GM18873 (cell line): ENCODE measurements at regions not wholly inside any gene's neighbourhood (a gene's known extent, or its start where the extent isn't known, plus 50 kb on each side); places are given as distances from the start of the nearest gene placed in this dataset.
"Not testable (repeated sequence)": the region's sequence is repeated elsewhere in the genome, so short reads cannot be mapped to it uniquely, and the experiment has no call there.

Experiments used
- ATAC-seq: cut with Tn5 transposase; IDR thresholded peaks from one replicate; pipeline ENCODE4 v1.9.1; 2021; ENCODE audit warnings: mild to moderate bottlenecking, moderate library complexity, moderate number of reproducible peaks; ENCODE audit not compliant: unreplicated experiment, low FRiP score

DNA sequence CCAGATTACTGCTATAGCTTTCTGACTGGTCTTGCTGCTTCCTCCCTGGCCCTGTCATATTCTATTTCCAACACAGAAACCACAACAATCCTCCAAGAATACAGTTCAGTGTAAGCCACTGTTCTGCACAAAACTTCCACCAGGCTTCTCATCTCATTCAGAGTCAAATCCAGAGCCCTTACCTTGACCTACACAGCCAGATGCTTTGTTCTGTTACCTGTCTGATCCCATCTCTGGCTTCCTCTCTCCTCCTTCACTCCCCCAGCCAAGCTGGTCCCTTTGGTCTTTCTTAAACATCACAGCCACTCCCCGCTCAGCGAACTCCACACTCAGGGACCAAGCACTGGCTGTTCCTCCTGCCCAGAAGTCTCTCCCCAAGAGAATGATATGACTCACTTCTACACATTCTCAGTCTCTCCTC lies 84.8 kb upstream of the BMP2K start:
- peak; percentile 29 for ATAC-seq

GRCh38 chr4:78691971-78692821 lies 84.0 kb upstream of the BMP2K start:
- ATAC-seq: peak; percentile 73

GRCh38 chr4:78692822-78693170 lies 83.4 kb upstream of the BMP2K start:
- ATAC-seq: no peak

DNA sequence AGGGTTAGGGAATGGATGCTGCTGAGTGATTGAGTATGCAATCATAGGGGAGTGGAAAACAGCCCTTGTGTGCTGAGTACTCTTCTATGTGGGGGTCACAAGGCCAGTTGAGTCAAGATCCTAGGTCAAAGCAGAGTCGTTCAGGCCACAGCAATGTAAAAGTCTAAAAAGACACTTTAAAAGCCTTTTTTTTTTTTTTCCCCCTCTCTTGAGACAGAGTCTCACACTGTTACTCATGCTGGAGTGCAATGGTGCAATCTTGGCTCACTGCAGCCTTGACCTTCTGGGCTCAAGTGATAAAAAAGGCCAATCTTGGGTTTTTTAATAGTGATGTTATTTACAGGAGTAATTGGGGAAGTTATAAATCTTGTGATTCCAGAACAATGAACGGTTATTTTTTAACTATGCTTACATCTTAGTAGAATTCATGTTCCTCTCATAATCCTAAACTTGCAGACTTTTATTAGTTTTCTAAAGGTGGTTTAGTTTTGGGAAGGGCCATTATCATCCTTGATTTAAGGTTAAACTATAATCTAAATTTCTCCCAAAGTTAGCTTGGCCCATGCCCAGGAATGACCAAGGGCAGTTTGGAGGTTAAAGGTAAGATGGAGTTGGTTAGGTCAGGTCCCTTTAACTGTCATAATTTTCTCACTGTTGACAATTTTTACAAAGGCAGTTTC lies 82.2 kb upstream of the BMP2K start:
- no peak for ATAC-seq

GRCh38 chr4:78694457-78694787 lies 81.7 kb upstream of the BMP2K start:
- no peak for ATAC-seq

GRCh38 chr4:78695910-78696309 lies 80.2 kb upstream of the BMP2K start:
- no peak for ATAC-seq

DNA sequence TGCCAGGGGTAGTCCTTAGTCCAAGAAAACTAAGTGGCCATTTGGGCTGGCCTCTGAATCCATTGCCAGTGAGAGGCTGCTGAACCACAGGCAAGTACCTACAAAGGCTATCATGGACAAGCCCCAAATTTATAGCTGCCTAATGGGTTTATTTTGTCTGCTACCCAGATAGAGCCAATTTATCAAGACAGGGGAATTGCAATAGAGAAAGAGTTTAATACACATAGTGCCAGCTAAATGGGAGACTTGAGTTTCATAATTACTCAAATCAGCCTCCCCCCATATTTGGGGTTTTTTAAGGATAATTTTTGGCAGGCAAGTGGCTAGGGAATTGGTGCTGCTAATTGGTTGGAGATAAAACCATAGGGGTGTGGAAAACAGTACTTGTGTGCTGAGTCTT lies 73.1 kb upstream of the BMP2K start:
- ATAC-seq: no peak

GRCh38 chr4:78704317-78704716 lies 71.8 kb upstream of the BMP2K start:
- no peak for ATAC-seq

DNA sequence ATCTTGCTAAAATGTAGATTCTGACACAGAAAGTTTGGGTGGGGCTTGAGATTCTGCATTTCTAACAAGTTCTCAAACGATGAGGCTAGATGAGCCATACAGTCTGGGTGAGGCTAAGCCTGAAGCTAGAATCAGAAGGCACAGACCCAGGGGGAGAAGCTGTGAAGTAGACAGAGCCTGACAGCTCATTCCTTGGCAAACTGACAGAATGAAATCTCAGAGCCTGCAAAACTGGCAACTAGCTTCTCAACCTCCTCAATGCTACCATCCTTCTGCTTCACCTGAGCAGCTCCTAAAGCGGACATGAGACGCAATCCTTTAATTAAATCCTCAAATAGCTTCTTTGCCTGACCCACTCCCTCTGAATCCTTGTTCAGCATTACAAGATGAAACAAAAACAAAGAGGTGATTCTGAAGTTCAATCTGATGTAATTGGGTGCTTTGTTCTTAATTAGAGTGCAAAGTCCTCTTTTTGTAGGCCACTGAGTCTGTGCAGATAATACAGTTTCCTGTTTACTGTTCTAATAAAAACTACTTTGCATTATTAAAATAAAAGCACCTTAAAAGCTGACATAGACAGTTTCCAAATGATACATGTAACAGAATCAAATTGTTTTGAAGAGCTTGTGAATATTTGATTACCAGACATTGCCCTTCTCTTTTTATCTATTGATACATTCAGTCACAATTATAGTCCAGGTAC lies 71.0 kb upstream of the BMP2K start:
- ATAC-seq: no peak

DNA sequence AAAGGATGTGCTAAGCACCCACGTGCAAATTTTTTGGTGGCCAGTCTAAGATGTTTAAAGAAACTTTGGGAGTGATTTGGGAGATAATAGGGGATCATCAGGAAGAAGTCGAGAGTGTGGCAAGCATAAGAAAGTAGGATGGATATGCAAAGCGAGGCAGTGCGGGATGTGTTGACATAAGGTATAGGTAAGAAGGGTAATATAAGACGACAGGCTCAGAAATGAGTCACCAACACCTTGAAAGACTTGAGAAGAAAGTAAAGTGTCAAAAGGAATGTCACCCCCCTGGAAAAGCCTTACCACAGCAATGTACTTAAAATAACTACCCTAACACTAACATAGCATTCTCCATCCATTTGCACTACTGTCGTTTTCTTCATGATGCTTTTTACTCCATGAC lies 69.8 kb upstream of the BMP2K start:
- ATAC-seq: no peak

DNA sequence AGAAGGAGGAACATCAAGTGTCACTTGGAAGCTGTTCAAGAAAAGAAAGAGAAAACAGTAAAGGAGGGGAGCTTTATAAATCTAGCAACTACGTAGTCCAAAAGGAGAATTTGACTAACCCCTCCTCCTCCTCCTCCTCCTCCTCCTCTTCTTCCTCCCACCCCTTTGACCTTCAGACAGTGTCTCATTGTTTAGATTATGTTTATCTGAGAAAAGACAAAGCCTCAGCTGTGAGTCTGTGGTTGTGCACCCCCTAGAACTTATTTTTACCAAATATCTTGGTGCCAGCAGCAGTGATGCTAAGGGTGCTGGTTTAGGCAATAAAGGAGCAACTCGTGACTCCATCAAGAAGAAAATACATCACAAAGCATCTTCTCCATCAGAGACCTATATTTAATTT lies 68.9 kb upstream of the BMP2K start:
- peak; percentile 36 for ATAC-seq

DNA sequence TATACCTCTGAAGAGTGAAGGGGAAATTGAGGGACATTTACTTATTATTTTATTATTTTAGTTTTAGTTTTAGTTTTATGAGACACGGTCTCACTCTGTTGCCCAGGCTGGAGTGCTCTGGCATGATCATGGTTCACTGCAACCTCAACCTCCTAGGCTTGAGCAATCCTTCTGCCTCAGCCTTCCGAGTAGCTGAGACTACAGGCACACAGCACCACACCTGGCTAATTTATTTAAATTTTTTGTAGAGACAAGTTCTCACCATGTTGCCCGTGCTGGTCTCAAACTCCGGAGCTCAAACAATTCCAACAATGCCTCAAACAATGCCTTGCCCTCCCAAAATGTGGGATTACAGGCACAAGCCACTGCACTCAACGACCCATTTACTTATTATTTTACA lies 68.4 kb upstream of the BMP2K start:
- peak; percentile 68 for ATAC-seq

- ATAC-seq: no peak
Observed at GRCh38 chr4:78710536-78710935, 65.6 kb upstream of the BMP2K start.

GRCh38 chr4:78711676-78712075 lies 64.5 kb upstream of the BMP2K start:
- ATAC-seq: no peak

DNA sequence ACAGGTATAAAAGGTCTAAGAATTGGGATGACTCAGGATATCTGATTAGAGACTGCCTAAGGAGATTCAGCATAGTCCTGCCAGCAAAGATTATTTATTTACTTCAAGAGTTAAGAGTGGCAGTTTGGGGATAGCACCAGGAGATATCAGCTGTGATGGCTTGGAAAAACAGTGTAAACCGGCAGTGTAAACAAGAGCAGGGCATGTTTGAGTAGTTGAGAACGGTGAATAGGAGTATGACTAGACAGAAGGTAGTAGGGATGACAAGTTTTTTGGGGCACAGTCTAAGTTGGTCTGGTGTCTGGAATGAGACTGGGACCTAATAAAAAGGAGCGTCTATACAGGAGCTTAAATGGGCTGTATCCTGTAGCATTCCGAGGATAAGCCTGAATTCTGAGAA lies 61.6 kb upstream of the BMP2K start:
- not testable (repeated sequence) for ATAC-seq

GRCh38 chr4:78715372-78715771 lies 60.8 kb upstream of the BMP2K start:
- ATAC-seq: not testable (repeated sequence)

DNA sequence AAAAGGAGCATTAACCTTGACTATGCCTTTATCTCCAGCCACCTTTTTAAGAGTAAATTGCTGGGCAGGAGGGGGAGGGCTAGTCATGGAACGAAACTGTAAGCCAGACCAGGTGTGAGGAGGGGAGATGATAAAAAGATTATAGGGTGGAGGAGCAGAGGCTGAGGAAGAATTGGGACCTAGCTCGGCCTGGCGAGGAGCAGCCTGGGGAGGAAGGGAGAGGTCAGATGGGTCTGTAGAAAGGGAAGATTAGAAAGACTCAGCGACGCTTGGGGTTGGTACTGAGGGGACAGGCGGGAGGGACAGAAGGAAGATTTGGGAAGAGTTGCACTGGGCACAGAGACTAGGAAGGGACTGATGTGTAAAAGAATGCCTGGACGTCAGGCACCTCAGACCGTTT lies 58.4 kb upstream of the BMP2K start:
- ATAC-seq: not testable (repeated sequence)

GRCh38 chr4:78720204-78720603 lies 55.9 kb upstream of the BMP2K start:
- no peak for ATAC-seq

DNA sequence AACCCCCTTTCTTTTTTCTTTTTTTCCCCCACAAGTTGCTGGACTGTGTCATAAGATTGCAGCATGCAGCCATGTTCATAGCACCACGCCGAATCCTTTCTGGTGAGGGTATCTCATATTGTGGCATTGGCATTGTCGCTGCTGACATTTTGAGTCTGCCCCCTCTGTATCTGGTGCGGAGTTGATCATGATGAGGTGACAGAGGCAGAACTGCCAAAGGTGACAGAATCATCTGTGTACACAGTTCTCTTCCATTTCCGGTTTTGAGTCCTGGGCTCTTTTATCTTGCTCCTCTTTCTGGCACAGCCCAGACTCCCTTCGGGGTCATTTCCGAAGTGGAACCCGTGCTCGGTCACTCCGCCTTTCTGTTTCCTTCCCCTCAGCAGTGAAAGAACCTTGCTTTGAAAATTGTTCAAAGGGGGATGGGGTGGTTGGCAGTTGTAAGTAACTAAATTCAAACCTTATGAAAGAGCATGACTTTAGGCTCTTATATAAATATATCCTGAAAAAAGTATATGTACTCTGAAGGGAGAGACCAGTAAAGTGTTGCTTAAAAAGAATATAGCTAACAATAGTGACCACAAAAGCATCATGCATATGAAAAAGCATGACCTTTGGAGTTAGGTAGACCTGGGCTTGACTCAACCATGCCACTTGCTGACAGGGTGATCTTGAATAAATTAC lies 55.0 kb upstream of the BMP2K start:
- peak; percentile 87 for ATAC-seq

DNA sequence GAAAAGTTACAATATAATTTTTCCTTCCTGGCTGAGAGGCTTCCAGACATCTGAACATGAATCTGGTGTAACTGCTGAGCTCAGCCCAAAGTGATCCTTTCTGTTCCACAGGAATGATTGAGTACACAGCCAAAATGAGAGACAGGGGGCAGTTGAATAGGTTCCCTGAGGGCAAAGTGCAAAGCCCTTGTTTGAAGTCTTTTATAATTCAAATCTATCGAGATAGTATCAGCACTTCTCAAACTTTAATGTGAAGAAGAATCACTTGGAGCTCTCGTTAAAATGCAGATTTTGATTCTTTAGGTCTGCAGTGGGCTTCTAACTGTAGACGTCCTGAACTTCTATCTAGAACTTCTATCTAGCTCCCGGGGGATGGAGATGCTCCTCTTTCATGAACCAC lies 54.4 kb upstream of the BMP2K start:
- ATAC-seq: no peak

DNA sequence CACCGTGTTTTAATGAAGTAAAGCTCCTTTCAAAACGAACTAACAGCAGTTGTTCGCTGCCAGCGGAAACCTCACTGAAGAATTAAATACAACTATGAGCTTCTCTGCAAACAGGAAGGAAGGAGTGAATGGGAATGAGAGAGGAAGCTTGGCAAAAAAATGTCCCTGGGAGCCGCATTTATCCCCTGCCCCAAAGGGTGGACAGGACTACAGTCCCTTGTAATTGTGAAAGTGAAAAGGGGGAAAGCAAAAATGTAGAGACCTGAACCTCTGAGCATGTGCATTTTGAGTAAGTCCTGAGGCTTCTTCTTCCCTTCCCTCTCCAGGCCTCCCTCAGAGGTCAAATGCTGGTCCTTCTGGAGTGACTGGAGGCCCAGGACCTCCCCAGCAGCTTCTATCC lies 53.8 kb upstream of the BMP2K start:
- ATAC-seq: no peak
